HCT116 (cell line): ENCODE measurements at regions not wholly inside any gene's neighbourhood (a gene's known extent, or its start where the extent isn't known, plus 50 kb on each side); places are given as distances from the start of the nearest gene placed in this dataset.

Experiments
- ATAC-seq: fragments of 200-7000 bp; cut with Tn5 transposase; 2 replicates; pipeline ENCODE4 v1.9.1; 2020; ENCODE audit warnings: mild to moderate bottlenecking, moderate library complexity
- BruUV-seq: library from RNA; stranded (reverse); fragments of 400-500 nt; replicated peaks from 2 replicates; lab custom pipeline; 2021; lab: Mats Ljungman, UMichigan
- CTCF ChIA-PET: fragments of 300-600 bp; sonication (Branson Sonifier 250); formaldehyde crosslinking; loops from one replicate; lab custom pipeline; 2021; ENCODE audit warnings: antibody characterized with exemption; lab: Charles Lee
- POLR2A ChIA-PET: fragments of 300-600, 350-600 bp; sonication (Branson Sonifier 250); formaldehyde crosslinking; loops from one replicate; lab custom pipeline; 2021; ENCODE audit warnings: antibody characterized with exemption; lab: Charles Lee
- RAD21 ChIA-PET, 2 experiments: fragments of 300-600 bp; sonication (Branson Sonifier 250); formaldehyde crosslinking; loops; one replicate each; lab custom pipeline; 2023; ENCODE audit warnings: low total read pairs in 2 of 2; ENCODE audit not compliant: uncharacterized antibody in 2 of 2, unreplicated experiment in 2 of 2, low non-redundant PET in 1 of 2; lab: Charles Lee
- DNase-seq: peaks from one replicate; pipeline ENCODE4 v3.0.0-alpha.2; 2010; ENCODE audit warnings: low read depth, low spot score
- H2AFZ ChIP-seq: fragments of 200-600 bp; shearing (Covaris generic), sonication (generic); 2 replicates; pipeline ENCODE4 v1.6.1; 2017; ENCODE audit warnings: low read depth, mixed run types, mixed read lengths, antibody characterized with exemption, low read length; ENCODE audit not compliant: poor library complexity, severe bottlenecking
- H3K27ac ChIP-seq: 2 replicates; pipeline ENCODE4 v1.5.1; 2012; ENCODE audit warnings: low read depth, low read length
- H3K27me3 ChIP-seq: fragments of 200-600 bp; sonication (generic); 2 replicates; pipeline ENCODE4 v1.6.1; 2016; ENCODE audit warnings: mixed run types, low read length, mixed read lengths; ENCODE audit not compliant: insufficient read depth
- H3K36me3 ChIP-seq, 2 experiments: fragments of 200-500 bp in 1 of 2; fragments of 200-600 bp in 1 of 2; sonication (Bioruptor generic) in 1 of 2; sonication (generic) in 1 of 2; 2 replicates each; pipeline versions ENCODE4 v1.5.1 to v1.6.1; 2014 to 2016; ENCODE audit warnings: low read length in 2 of 2, inconsistent platforms in 1 of 2, mixed read lengths in 1 of 2, mixed run types in 1 of 2; ENCODE audit not compliant: insufficient read depth in 2 of 2, control insufficient read depth in 1 of 2
- H3K4me1 ChIP-seq, 2 experiments: fragments of 200-600 bp in 1 of 2; sonication (generic) in 1 of 2; 2 replicates each; pipeline versions ENCODE4 v1.5.1 to v1.6.1; 2012 to 2017; ENCODE audit warnings: low read length in 2 of 2, inconsistent platforms in 1 of 2, mild to moderate bottlenecking in 1 of 2, mixed read lengths in 1 of 2, mixed run types in 1 of 2, moderate library complexity in 1 of 2; ENCODE audit not compliant: insufficient read depth in 2 of 2, control insufficient read depth in 1 of 2
- H3K4me2 ChIP-seq: fragments of 200-600 bp; sonication (generic); 2 replicates; pipeline ENCODE4 v1.6.1; 2017; ENCODE audit warnings: mixed run types, low read length, mixed read lengths
- H3K4me3 ChIP-seq, 2 experiments: fragments of 200-600 bp in 1 of 2; sonication (generic) in 1 of 2; replicated peaks in 1 of 2; 2 replicates each; pipeline ENCODE4 v1.5.1; 2011 to 2016; ENCODE audit warnings: low read length in 2 of 2, control low read depth in 1 of 2, low read depth in 1 of 2, mild to moderate bottlenecking in 1 of 2, mixed read lengths in 1 of 2, mixed run types in 1 of 2
- H3K79me2 ChIP-seq: fragments of 200-600 bp; sonication (generic); 2 replicates; pipeline ENCODE4 v1.6.1; 2017; ENCODE audit warnings: mild to moderate bottlenecking, mixed run types, low read length, moderate library complexity, mixed read lengths; ENCODE audit not compliant: insufficient read depth
- H3K9ac ChIP-seq: fragments of 200-600 bp; sonication (generic); 2 replicates; pipeline ENCODE4 v1.6.1; 2016; ENCODE audit warnings: low read length, mixed read lengths
- H3K9me2 ChIP-seq: fragments of 200-600 bp; sonication (generic), shearing (Covaris generic); 2 replicates; pipeline ENCODE4 v1.6.1; 2017; ENCODE audit warnings: mixed run types, mild to moderate bottlenecking, moderate library complexity; ENCODE audit not compliant: insufficient read depth
- H3K9me3 ChIP-seq, 2 experiments: fragments of 200-500 bp in 1 of 2; fragments of 200-600 bp in 1 of 2; sonication (Bioruptor generic) in 1 of 2; sonication (generic) in 1 of 2; 2 replicates each; pipeline ENCODE4 v1.6.1; 2014 to 2017; ENCODE audit warnings: low read length in 2 of 2, mixed read lengths in 2 of 2, inconsistent platforms in 1 of 2, low read depth in 1 of 2, mild to moderate bottlenecking in 1 of 2, mixed run types in 1 of 2, moderate library complexity in 1 of 2; ENCODE audit not compliant: control insufficient read depth in 1 of 2, insufficient read depth in 1 of 2
- H4K20me1 ChIP-seq: fragments of 200-600 bp; sonication (generic), shearing (Covaris generic); 2 replicates; pipeline ENCODE4 v1.6.1; 2017; ENCODE audit warnings: mixed run types, mild to moderate bottlenecking, moderate library complexity; ENCODE audit not compliant: insufficient read depth
- CBX3 ChIP-seq: IDR thresholded peaks from 2 replicates; pipeline ENCODE4 v1.6.1; 2012; ENCODE audit warnings: low read depth
- CEBPB ChIP-seq: IDR thresholded peaks from 2 replicates; pipeline ENCODE4 v1.6.1; 2012; ENCODE audit warnings: low read depth
- EGR1 ChIP-seq: IDR thresholded peaks from 2 replicates; pipeline ENCODE4 v1.6.1; 2012; ENCODE audit warnings: low read depth
- ELF1 ChIP-seq: IDR thresholded peaks from 2 replicates; pipeline ENCODE4 v1.6.1; 2012; ENCODE audit warnings: low read depth, borderline replicate concordance
- EZH2phosphoT487 ChIP-seq: fragments of 200-600 bp; IDR thresholded peaks from 2 replicates; pipeline ENCODE4 v1.6.1; 2018; ENCODE audit warnings: antibody characterized with exemption, borderline replicate concordance
- FOSL1 ChIP-seq: IDR thresholded peaks from 2 replicates; pipeline ENCODE4 v1.6.1; 2012; ENCODE audit warnings: low read depth
- JUND ChIP-seq: IDR thresholded peaks from 2 replicates; pipeline ENCODE4 v1.6.1; 2012
- POLR2AphosphoS5 ChIP-seq: IDR thresholded peaks from 2 replicates; pipeline ENCODE4 v1.6.1; 2011; ENCODE audit warnings: mild to moderate bottlenecking, low read depth, low read length, moderate library complexity
- RAD21 ChIP-seq: IDR thresholded peaks from 2 replicates; pipeline ENCODE4 v1.6.1; 2012; ENCODE audit warnings: low read depth, mild to moderate bottlenecking
- SIN3A ChIP-seq: IDR thresholded peaks from 2 replicates; pipeline ENCODE4 v1.6.1; 2012; ENCODE audit warnings: low read depth
- SP1 ChIP-seq: IDR thresholded peaks from 2 replicates; pipeline ENCODE4 v1.6.1; 2012; ENCODE audit warnings: low read depth
- SRF ChIP-seq: IDR thresholded peaks from 2 replicates; pipeline ENCODE4 v1.6.1; 2012; ENCODE audit warnings: low read depth
- TCF7L2 ChIP-seq: IDR thresholded peaks from 2 replicates; pipeline ENCODE4 v1.7.0; 2011; ENCODE audit warnings: borderline replicate concordance, inconsistent platforms; ENCODE audit not compliant: insufficient read depth, insufficient read length; ENCODE audit errors: extremely low read depth
- ZFX ChIP-seq: fragments of 450-650 bp; IDR thresholded peaks from 2 replicates; pipeline ENCODE4 v1.6.1; 2017
- ZNF274 ChIP-seq: fragments of 200-500 bp; sonication (Bioruptor generic); IDR thresholded peaks from 2 replicates; pipeline ENCODE4 v1.6.1; 2014; ENCODE audit warnings: mild to moderate bottlenecking, low read depth, low read length, inconsistent platforms
- intact Hi-C: fragments of 100-400 bp; cut with micrococcal nuclease; formaldehyde crosslinking; loops from 2 replicates; pipeline ENCODE4 v1.10.0; 2022
- TF ChIP-seq, protein P1 (sequence below): IDR thresholded peaks from 2 replicates; pipeline ENCODE4 v1.6.1; 2011; ENCODE audit warnings: mild to moderate bottlenecking, low read length, moderate library complexity; ENCODE audit not compliant: insufficient replicate concordance; ENCODE audit errors: extremely low read depth
- TF ChIP-seq, protein P2 (sequence below): IDR thresholded peaks from 2 replicates; pipeline ENCODE4 v1.6.1; 2012; ENCODE audit warnings: low read depth
- TF ChIP-seq, protein P3 (sequence below): IDR thresholded peaks from 2 replicates; pipeline ENCODE4 v1.6.1; 2012
- TF ChIP-seq, protein P4 (sequence below), 3 experiments: fragments of 200-600 bp in 1 of 3; sonication (generic) in 1 of 3; IDR thresholded peaks in 2 of 3; conservative IDR thresholded peaks in 1 of 3; 2 replicates each; pipeline ENCODE4 v1.5.1; 2012 to 2017; ENCODE audit warnings: low read depth in 2 of 3, low read length in 2 of 3, antibody characterized with exemption in 1 of 3, borderline replicate concordance in 1 of 3, control low read depth in 1 of 3, mild to moderate bottlenecking in 1 of 3, mixed read lengths in 1 of 3, mixed run types in 1 of 3, moderate library complexity in 1 of 3; ENCODE audit not compliant: insufficient read depth in 1 of 3
- TF ChIP-seq, protein P5 (sequence below): IDR thresholded peaks from 2 replicates; pipeline ENCODE4 v1.6.1; 2012

DNA sequence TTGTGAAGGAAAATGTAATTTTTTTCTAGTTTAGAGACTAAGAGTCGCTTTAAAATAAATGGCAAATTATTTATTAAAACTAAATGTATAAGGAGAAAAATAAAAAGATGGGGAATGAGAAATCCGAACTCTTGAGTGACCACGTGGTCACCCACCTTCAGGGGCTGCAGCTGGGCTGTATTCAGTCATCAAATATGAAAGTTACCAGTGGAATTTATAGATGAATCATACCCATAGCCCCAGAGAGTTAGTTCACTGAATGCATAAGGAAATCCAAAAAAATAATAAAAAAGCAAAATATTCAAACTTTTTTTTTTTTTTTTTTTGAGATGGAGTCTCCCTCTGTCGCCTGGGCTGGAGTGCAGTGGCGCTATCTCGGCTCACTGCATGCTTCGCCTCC lies 947.7 kb upstream of the ADGRB3 start:
- ATAC-seq (no peak), DNase-seq (no peak)
- BruUV-seq = no TSS peak
- H3K9me3 ChIP-seq = peaks cover 5 to 11% of the 10 kb centered on the region in 2 experiments; a peak in 1 of 4 replicates
- TF ChIP-seq, protein P1, sequence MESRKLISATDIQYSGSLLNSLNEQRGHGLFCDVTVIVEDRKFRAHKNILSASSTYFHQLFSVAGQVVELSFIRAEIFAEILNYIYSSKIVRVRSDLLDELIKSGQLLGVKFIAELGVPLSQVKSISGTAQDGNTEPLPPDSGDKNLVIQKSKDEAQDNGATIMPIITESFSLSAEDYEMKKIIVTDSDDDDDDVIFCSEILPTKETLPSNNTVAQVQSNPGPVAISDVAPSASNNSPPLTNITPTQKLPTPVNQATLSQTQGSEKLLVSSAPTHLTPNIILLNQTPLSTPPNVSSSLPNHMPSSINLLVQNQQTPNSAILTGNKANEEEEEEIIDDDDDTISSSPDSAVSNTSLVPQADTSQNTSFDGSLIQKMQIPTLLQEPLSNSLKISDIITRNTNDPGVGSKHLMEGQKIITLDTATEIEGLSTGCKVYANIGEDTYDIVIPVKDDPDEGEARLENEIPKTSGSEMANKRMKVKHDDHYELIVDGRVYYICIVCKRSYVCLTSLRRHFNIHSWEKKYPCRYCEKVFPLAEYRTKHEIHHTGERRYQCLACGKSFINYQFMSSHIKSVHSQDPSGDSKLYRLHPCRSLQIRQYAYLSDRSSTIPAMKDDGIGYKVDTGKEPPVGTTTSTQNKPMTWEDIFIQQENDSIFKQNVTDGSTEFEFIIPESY = no peak
- TF ChIP-seq SRF = no peak
- TF ChIP-seq ELF1 = no peak
- TF ChIP-seq POLR2AphosphoS5 = no peak
- no peak for TF ChIP-seq JUND
- no peak for TF ChIP-seq ZNF274
- TF ChIP-seq SP1 = no peak
- no peak for TF ChIP-seq CEBPB
- TF ChIP-seq ZFX = no peak
- no peak for TF ChIP-seq EGR1
- TF ChIP-seq, protein P2, sequence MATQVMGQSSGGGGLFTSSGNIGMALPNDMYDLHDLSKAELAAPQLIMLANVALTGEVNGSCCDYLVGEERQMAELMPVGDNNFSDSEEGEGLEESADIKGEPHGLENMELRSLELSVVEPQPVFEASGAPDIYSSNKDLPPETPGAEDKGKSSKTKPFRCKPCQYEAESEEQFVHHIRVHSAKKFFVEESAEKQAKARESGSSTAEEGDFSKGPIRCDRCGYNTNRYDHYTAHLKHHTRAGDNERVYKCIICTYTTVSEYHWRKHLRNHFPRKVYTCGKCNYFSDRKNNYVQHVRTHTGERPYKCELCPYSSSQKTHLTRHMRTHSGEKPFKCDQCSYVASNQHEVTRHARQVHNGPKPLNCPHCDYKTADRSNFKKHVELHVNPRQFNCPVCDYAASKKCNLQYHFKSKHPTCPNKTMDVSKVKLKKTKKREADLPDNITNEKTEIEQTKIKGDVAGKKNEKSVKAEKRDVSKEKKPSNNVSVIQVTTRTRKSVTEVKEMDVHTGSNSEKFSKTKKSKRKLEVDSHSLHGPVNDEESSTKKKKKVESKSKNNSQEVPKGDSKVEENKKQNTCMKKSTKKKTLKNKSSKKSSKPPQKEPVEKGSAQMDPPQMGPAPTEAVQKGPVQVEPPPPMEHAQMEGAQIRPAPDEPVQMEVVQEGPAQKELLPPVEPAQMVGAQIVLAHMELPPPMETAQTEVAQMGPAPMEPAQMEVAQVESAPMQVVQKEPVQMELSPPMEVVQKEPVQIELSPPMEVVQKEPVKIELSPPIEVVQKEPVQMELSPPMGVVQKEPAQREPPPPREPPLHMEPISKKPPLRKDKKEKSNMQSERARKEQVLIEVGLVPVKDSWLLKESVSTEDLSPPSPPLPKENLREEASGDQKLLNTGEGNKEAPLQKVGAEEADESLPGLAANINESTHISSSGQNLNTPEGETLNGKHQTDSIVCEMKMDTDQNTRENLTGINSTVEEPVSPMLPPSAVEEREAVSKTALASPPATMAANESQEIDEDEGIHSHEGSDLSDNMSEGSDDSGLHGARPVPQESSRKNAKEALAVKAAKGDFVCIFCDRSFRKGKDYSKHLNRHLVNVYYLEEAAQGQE = no peak
- TF ChIP-seq, protein P3, sequence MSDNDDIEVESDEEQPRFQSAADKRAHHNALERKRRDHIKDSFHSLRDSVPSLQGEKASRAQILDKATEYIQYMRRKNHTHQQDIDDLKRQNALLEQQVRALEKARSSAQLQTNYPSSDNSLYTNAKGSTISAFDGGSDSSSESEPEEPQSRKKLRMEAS = no peak
- TF ChIP-seq CBX3 = no peak
- no peak for TF ChIP-seq FOSL1
- no peak for TF ChIP-seq RAD21
- no peak for TF ChIP-seq TCF7L2
- TF ChIP-seq, protein P4, sequence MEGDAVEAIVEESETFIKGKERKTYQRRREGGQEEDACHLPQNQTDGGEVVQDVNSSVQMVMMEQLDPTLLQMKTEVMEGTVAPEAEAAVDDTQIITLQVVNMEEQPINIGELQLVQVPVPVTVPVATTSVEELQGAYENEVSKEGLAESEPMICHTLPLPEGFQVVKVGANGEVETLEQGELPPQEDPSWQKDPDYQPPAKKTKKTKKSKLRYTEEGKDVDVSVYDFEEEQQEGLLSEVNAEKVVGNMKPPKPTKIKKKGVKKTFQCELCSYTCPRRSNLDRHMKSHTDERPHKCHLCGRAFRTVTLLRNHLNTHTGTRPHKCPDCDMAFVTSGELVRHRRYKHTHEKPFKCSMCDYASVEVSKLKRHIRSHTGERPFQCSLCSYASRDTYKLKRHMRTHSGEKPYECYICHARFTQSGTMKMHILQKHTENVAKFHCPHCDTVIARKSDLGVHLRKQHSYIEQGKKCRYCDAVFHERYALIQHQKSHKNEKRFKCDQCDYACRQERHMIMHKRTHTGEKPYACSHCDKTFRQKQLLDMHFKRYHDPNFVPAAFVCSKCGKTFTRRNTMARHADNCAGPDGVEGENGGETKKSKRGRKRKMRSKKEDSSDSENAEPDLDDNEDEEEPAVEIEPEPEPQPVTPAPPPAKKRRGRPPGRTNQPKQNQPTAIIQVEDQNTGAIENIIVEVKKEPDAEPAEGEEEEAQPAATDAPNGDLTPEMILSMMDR (IDR thresholded peaks at IDR 0.05 in 2 of 3, conservative IDR thresholded peaks at IDR 0.05 in 1 of 3; ENCODE audit: borderline replicate concordance in 1 of 3, insufficient read depth in 1 of 3, low read depth in 2 of 3, low read length in 2 of 3) = no peak
- no peak for TF ChIP-seq SIN3A
- TF ChIP-seq, protein P5, sequence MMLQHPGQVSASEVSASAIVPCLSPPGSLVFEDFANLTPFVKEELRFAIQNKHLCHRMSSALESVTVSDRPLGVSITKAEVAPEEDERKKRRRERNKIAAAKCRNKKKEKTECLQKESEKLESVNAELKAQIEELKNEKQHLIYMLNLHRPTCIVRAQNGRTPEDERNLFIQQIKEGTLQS = no peak
- TF ChIP-seq EZH2phosphoT487 = no peak
- no peak overlapping the region for H3K4me3 ChIP-seq
- POLR2A ChIA-PET = no interaction called here
- H4K20me1 ChIP-seq = no peaks in the 10 kb centered on the region
- H3K4me1 ChIP-seq = no peaks in the 10 kb centered on the region
- CTCF ChIA-PET = no interaction called here
- no peaks in the 10 kb centered on the region for H3K9me2 ChIP-seq
- no peaks in the 10 kb centered on the region for H3K27me3 ChIP-seq
- H3K27ac ChIP-seq = no peak overlapping the region
- H3K9ac ChIP-seq = no peak overlapping the region
- H3K4me2 ChIP-seq = no peak overlapping the region
- no peak overlapping the region for H2AFZ ChIP-seq
- RAD21 ChIA-PET = no interaction called here
- intact Hi-C loops = no loop called here
- no peaks in the 10 kb centered on the region for H3K36me3 ChIP-seq
- no peaks in the 10 kb centered on the region for H3K79me2 ChIP-seq
